ENCODE measurements at regions not wholly inside any gene's neighbourhood (a gene's known extent, or its start where the extent isn't known, plus 50 kb on each side); places are given as distances from the start of the nearest gene placed in this dataset.
A peak's percentile ranks its signal among the peaks of the same experiment; 100 is the strongest.
"Not testable (repeated sequence)": the region's sequence is repeated elsewhere in the genome, so short reads cannot be mapped to it uniquely, and the experiment has no call there.

- no peak overlapping the region for H3K4me3 ChIP-seq (replicated peaks in 1 of 3)
- no peaks in the 10 kb centered on the region for H3K4me1 ChIP-seq
- no peaks in the 10 kb centered on the region for H3K36me3 ChIP-seq
- H3K27ac ChIP-seq = no peak overlapping the region
- DNase-seq = no peak
- 0% methylated on average over 1 of the region's 1 CpG for WGBS, 2 donors
- no peaks in the 10 kb centered on the region for H3K27me3 ChIP-seq
- TF ChIP-seq POLR2A (IDR thresholded peaks at IDR 0.05) = no peak
- TF ChIP-seq CTCF (IDR thresholded peaks at IDR 0.05) = no peak
- intact Hi-C loops (cut with DNase I) = no loop called here
- no peaks in the 10 kb centered on the region for H3K9me3 ChIP-seq
Observed at GRCh38 chr14:26286913-26287205, 311.0 kb downstream of the NOVA1 start.

- TF ChIP-seq POLR2A (IDR thresholded peaks at IDR 0.05) (no peak), CTCF (IDR thresholded peaks at IDR 0.05) (no peak)
- Histone ChIP-seq H3K4me3 (replicated peaks in 1 of 3) (no peak overlapping the region), H3K4me1 (no peaks in the 10 kb centered on the region), H3K27me3 (no peaks in the 10 kb centered on the region), H3K27ac (no peak overlapping the region), H3K36me3 (no peaks in the 10 kb centered on the region), H3K9me3 (no peaks in the 10 kb centered on the region)
- intact Hi-C loops (cut with DNase I) = no loop called here
- DNase-seq = no peak
- WGBS, 2 donors = 66 to 69% methylated on average over 9 of the region's 9 CpGs
Observed at GRCh38 chr14:26286081-26286912, 311.5 kb downstream of the NOVA1 start.

GRCh38 chr14:26282578-26282977 is 315.3 kb downstream of the NOVA1 start:
- no peaks in the 10 kb centered on the region for H3K27me3 ChIP-seq
- H3K9me3 ChIP-seq = no peaks in the 10 kb centered on the region
- WGBS, 2 donors = 78 to 81% methylated on average over 2 of the region's 2 CpGs
- no peaks in the 10 kb centered on the region for H3K4me1 ChIP-seq
- intact Hi-C loops (cut with DNase I) = no loop called here
- TF ChIP-seq POLR2A (IDR thresholded peaks at IDR 0.05) = no peak
- TF ChIP-seq CTCF (IDR thresholded peaks at IDR 0.05) = no peak
- no peak overlapping the region for H3K27ac ChIP-seq
- no peaks in the 10 kb centered on the region for H3K36me3 ChIP-seq
- DNase-seq = no peak
- H3K4me3 ChIP-seq (replicated peaks in 1 of 3) = no peak overlapping the region

- WGBS, 2 donors = 66 to 70% methylated on average over 5 of the region's 5 CpGs
- H3K4me1 ChIP-seq; H3K27me3 ChIP-seq; H3K4me3 ChIP-seq (replicated peaks in 1 of 3); H3K27ac ChIP-seq; DNase-seq; intact Hi-C loops (cut with DNase I); H3K9me3 ChIP-seq; H3K36me3 ChIP-seq: not testable (repeated sequence)
Observed at GRCh38 chr14:26282011-26282410, 315.8 kb downstream of the NOVA1 start.

- Histone ChIP-seq H3K4me1 (no peaks in the 10 kb centered on the region), H3K9me3 (no peaks in the 10 kb centered on the region), H3K4me3 (replicated peaks in 1 of 3) (no peak overlapping the region), H3K27me3 (no peaks in the 10 kb centered on the region), H3K36me3 (no peaks in the 10 kb centered on the region), H3K27ac (no peak overlapping the region)
- WGBS, 2 donors = 72 to 75% methylated on average over 5 of the region's 5 CpGs
- TF ChIP-seq CTCF (IDR thresholded peaks at IDR 0.05) = no peak
- TF ChIP-seq POLR2A (IDR thresholded peaks at IDR 0.05) = no peak
- peak; percentile 3 to 7 for DNase-seq
- intact Hi-C loops (cut with DNase I) = no loop called here
Observed at GRCh38 chr14:26281280-26281998, 316.4 kb downstream of the NOVA1 start.
